ENCODE measurements at regions not wholly inside any gene's neighbourhood (a gene's known extent, or its start where the extent isn't known, plus 50 kb on each side); places are given as distances from the start of the nearest gene placed in this dataset.

- DNase-seq (ENCODE audit: low read depth) = no peak
These were observed 209.8 kb upstream of the RAG2 start for GRCh38 chr11:36807871-36808270.

GRCh38 chr11:36803084-36803483 lies 205.0 kb upstream of the RAG2 start:
- no peak for DNase-seq (ENCODE audit: low read depth)

GRCh38 chr11:36792996-36793914 lies 195.2 kb upstream of the RAG2 start:
- DNase-seq (ENCODE audit: low read depth) = peak; percentile 80

- no peak for DNase-seq (ENCODE audit: low read depth)
These were observed 193.9 kb upstream of the RAG2 start for GRCh38 chr11:36791957-36792356.

- DNase-seq (ENCODE audit: low read depth) = no peak
These were observed 192.5 kb upstream of the RAG2 start for GRCh38 chr11:36790526-36790925.

- no peak for DNase-seq (ENCODE audit: low read depth)
These were observed 185.8 kb upstream of the RAG2 start for GRCh38 chr11:36783808-36784207.

- no peak for DNase-seq (ENCODE audit: low read depth)
These were observed 181.8 kb upstream of the RAG2 start for GRCh38 chr11:36779791-36780190.

- DNase-seq (ENCODE audit: low read depth) = no peak
These were observed 179.3 kb upstream of the RAG2 start for GRCh38 chr11:36777311-36777710.

- no peak for DNase-seq (ENCODE audit: low read depth)
These were observed 177.7 kb upstream of the RAG2 start for GRCh38 chr11:36775756-36776155.

GRCh38 chr11:36775130-36775529 lies 177.1 kb upstream of the RAG2 start:
- no peak for DNase-seq (ENCODE audit: low read depth)

- no peak for DNase-seq (ENCODE audit: low read depth)
These were observed 176.6 kb upstream of the RAG2 start for GRCh38 chr11:36774603-36775002.

GRCh38 chr11:36763187-36763586 lies 165.2 kb upstream of the RAG2 start:
- DNase-seq (ENCODE audit: low read depth) = no peak

- no peak for DNase-seq (ENCODE audit: low read depth)
These were observed 159.0 kb upstream of the RAG2 start for GRCh38 chr11:36757075-36757474.

- DNase-seq (ENCODE audit: low read depth) = no peak
These were observed 155.9 kb upstream of the RAG2 start for GRCh38 chr11:36753960-36754359.

- DNase-seq (ENCODE audit: low read depth) = no peak
These were observed 154.0 kb upstream of the RAG2 start for GRCh38 chr11:36751996-36752395.

- DNase-seq (ENCODE audit: low read depth) = no peak
These were observed 153.3 kb upstream of the RAG2 start for GRCh38 chr11:36751335-36751781.

- DNase-seq (ENCODE audit: low read depth) = no peak
These were observed 152.3 kb upstream of the RAG2 start for GRCh38 chr11:36750349-36750748.

GRCh38 chr11:36748836-36749235 lies 150.8 kb upstream of the RAG2 start:
- DNase-seq (ENCODE audit: low read depth) = no peak

- DNase-seq (ENCODE audit: low read depth) = peak; percentile 81
These were observed 149.1 kb upstream of the RAG2 start for GRCh38 chr11:36746886-36747710.

GRCh38 chr11:36744375-36745168 lies 146.5 kb upstream of the RAG2 start:
- DNase-seq (ENCODE audit: low read depth) = no peak

GRCh38 chr11:36743039-36743438 lies 145.0 kb upstream of the RAG2 start:
- no peak for DNase-seq (ENCODE audit: low read depth)

- DNase-seq (ENCODE audit: low read depth) = no peak
These were observed 143.5 kb upstream of the RAG2 start for GRCh38 chr11:36741515-36741914.

Measured in forelimb muscle (tissue), 1 donor.